Rectal smooth muscle tissue (tissue), 1 donor: ENCODE measurements at regions not wholly inside any gene's neighbourhood (a gene's known extent, or its start where the extent isn't known, plus 50 kb on each side); places are given as distances from the start of the nearest gene placed in this dataset.
A peak's percentile ranks its signal among the peaks of the same experiment; 100 is the strongest.

Experiments used
- H3K27ac ChIP-seq: one replicate; pipeline ENCODE4 v1.7.0; 2013; ENCODE audit warnings: low read depth, low read length, inconsistent platforms
- H3K27me3 ChIP-seq: one replicate; pipeline ENCODE4 v1.7.0; 2013; ENCODE audit warnings: low read length; ENCODE audit not compliant: control insufficient read depth, insufficient read depth
- H3K36me3 ChIP-seq: one replicate; pipeline ENCODE4 v1.7.0; 2013; ENCODE audit warnings: low read length; ENCODE audit not compliant: control insufficient read depth, insufficient read depth
- H3K4me1 ChIP-seq: one replicate; pipeline ENCODE4 v1.7.0; 2013; ENCODE audit warnings: low read length; ENCODE audit not compliant: control insufficient read depth, insufficient read depth
- H3K4me3 ChIP-seq: one replicate; pipeline ENCODE4 v1.7.0; 2013; ENCODE audit warnings: low read length
- H3K9ac ChIP-seq: one replicate; pipeline ENCODE4 v1.7.0; 2013; ENCODE audit warnings: low read length

- no peak overlapping the region for H3K9ac ChIP-seq
- H3K4me3 ChIP-seq, result no peak overlapping the region
- H3K27ac ChIP-seq, result no peak overlapping the region
- H3K27me3 ChIP-seq, result no peaks in the 10 kb centered on the region
- H3K36me3 ChIP-seq, result no peaks in the 10 kb centered on the region
- H3K4me1 ChIP-seq, result no peaks in the 10 kb centered on the region
These were observed 60.2 kb downstream of the PDE6H start for GRCh38 chr12:15033029-15033428.

GRCh38 chr12:15033641-15034040 lies 60.8 kb downstream of the PDE6H start:
- Histone ChIP-seq H3K4me1 (no peaks in the 10 kb centered on the region), H3K4me3 (no peak overlapping the region)

GRCh38 chr12:15035185-15035584 lies 62.3 kb downstream of the PDE6H start:
- H3K27me3 ChIP-seq, result no peaks in the 10 kb centered on the region
- H3K4me3 ChIP-seq, result no peak overlapping the region
- H3K9ac ChIP-seq, result no peak overlapping the region
- H3K27ac ChIP-seq, result no peak overlapping the region
- no peaks in the 10 kb centered on the region for H3K36me3 ChIP-seq
- H3K4me1 ChIP-seq, result no peaks in the 10 kb centered on the region

More at GRCh38 chr12:15033641-15034040, 60.8 kb downstream of the PDE6H start:
- no peak overlapping the region for H3K9ac ChIP-seq
- H3K27me3 ChIP-seq, result no peaks in the 10 kb centered on the region
- H3K27ac ChIP-seq, result no peak overlapping the region
- H3K36me3 ChIP-seq, result no peaks in the 10 kb centered on the region

- Histone ChIP-seq H3K27ac (no peak overlapping the region), H3K4me3 (no peak overlapping the region), H3K36me3 (no peaks in the 10 kb centered on the region), H3K27me3 (no peaks in the 10 kb centered on the region), H3K9ac (no peak overlapping the region), H3K4me1 (no peaks in the 10 kb centered on the region)
These were observed 64.3 kb downstream of the PDE6H start for GRCh38 chr12:15037091-15037687.

GRCh38 chr12:15038137-15038536 lies 65.3 kb downstream of the PDE6H start:
- Histone ChIP-seq H3K4me1 (no peaks in the 10 kb centered on the region), H3K9ac (no peak overlapping the region), H3K27ac (no peak overlapping the region), H3K36me3 (no peaks in the 10 kb centered on the region), H3K27me3 (no peaks in the 10 kb centered on the region), H3K4me3 (no peak overlapping the region)

- H3K36me3 ChIP-seq, result no peaks in the 10 kb centered on the region
- H3K27ac ChIP-seq, result no peak overlapping the region
- H3K4me3 ChIP-seq, result no peak overlapping the region
- no peaks in the 10 kb centered on the region for H3K4me1 ChIP-seq
- no peak overlapping the region for H3K9ac ChIP-seq
- H3K27me3 ChIP-seq, result no peaks in the 10 kb centered on the region
These were observed 71.6 kb downstream of the PDE6H start for GRCh38 chr12:15044471-15044870.

- Histone ChIP-seq H3K36me3 (no peaks in the 10 kb centered on the region), H3K4me1 (no peaks in the 10 kb centered on the region), H3K27ac (no peak overlapping the region), H3K9ac (no peak overlapping the region), H3K27me3 (no peaks in the 10 kb centered on the region), H3K4me3 (no peak overlapping the region)
These were observed 72.6 kb downstream of the PDE6H start for GRCh38 chr12:15045451-15045850.

GRCh38 chr12:15047611-15048010 lies 74.8 kb downstream of the PDE6H start:
- H3K27me3 ChIP-seq, result no peaks in the 10 kb centered on the region
- no peaks in the 10 kb centered on the region for H3K36me3 ChIP-seq
- H3K4me1 ChIP-seq, result no peaks in the 10 kb centered on the region
- H3K9ac ChIP-seq, result no peak overlapping the region
- peak overlapping the region; percentile 10 for H3K27ac ChIP-seq
- no peak overlapping the region for H3K4me3 ChIP-seq

GRCh38 chr12:15049461-15050153 lies 76.8 kb downstream of the PDE6H start:
- Histone ChIP-seq H3K27me3 (no peaks in the 10 kb centered on the region), H3K36me3 (no peaks in the 10 kb centered on the region), H3K4me3 (no peak overlapping the region), H3K9ac (no peak overlapping the region), H3K4me1 (no peaks in the 10 kb centered on the region), H3K27ac (no peak overlapping the region)

GRCh38 chr12:15050659-15051058 lies 77.8 kb downstream of the PDE6H start:
- H3K27ac ChIP-seq, result no peak overlapping the region
- H3K4me3 ChIP-seq, result no peak overlapping the region
- no peaks in the 10 kb centered on the region for H3K27me3 ChIP-seq
- no peak overlapping the region for H3K9ac ChIP-seq
- H3K36me3 ChIP-seq, result no peaks in the 10 kb centered on the region
- no peaks in the 10 kb centered on the region for H3K4me1 ChIP-seq

GRCh38 chr12:15052691-15053090 lies 79.8 kb downstream of the PDE6H start:
- H3K36me3 ChIP-seq, result no peaks in the 10 kb centered on the region
- no peaks in the 10 kb centered on the region for H3K4me1 ChIP-seq
- no peak overlapping the region for H3K9ac ChIP-seq
- no peaks in the 10 kb centered on the region for H3K27me3 ChIP-seq
- H3K4me3 ChIP-seq, result no peak overlapping the region
- peak overlapping the region; percentile 27 for H3K27ac ChIP-seq

- no peak overlapping the region for H3K27ac ChIP-seq
- no peaks in the 10 kb centered on the region for H3K36me3 ChIP-seq
- no peaks in the 10 kb centered on the region for H3K27me3 ChIP-seq
- H3K4me3 ChIP-seq, result no peak overlapping the region
- H3K9ac ChIP-seq, result no peak overlapping the region
- no peaks in the 10 kb centered on the region for H3K4me1 ChIP-seq
These were observed 83.4 kb downstream of the PDE6H start for GRCh38 chr12:15056218-15056617.
